HAP-1 (cell line): ENCODE measurements at regions not wholly inside any gene's neighbourhood (a gene's known extent, or its start where the extent isn't known, plus 50 kb on each side); places are given as distances from the start of the nearest gene placed in this dataset.

ENCODE experiments used
- DNase-seq, 2 experiments: peaks; one replicate each; pipeline ENCODE4 v3.0.0-alpha.2; 2016 to 2020; ENCODE audit warnings: low spot score in 2 of 2
- H3K27me3 ChIP-seq: fragments of 250-450 bp; sonication (Bioruptor Pico); 2 replicates; pipeline ENCODE4 v1.5.1; 2020; ENCODE audit warnings: low read depth, mild to moderate bottlenecking, moderate library complexity
- H3K36me3 ChIP-seq: fragments of 250-450 bp; sonication (Bioruptor Pico); replicated peaks from 2 replicates; pipeline ENCODE4 v1.5.1; 2020; ENCODE audit warnings: mild to moderate bottlenecking
- H3K4me1 ChIP-seq: fragments of 250-450 bp; sonication (Bioruptor Pico); 2 replicates; pipeline ENCODE4 v1.5.1; 2020; ENCODE audit warnings: mild to moderate bottlenecking
- H3K4me3 ChIP-seq: fragments of 250-450 bp; sonication (Bioruptor Pico); 2 replicates; pipeline ENCODE4 v1.5.1; 2020; ENCODE audit warnings: mild to moderate bottlenecking, moderate library complexity
- H3K9me3 ChIP-seq: fragments of 250-450 bp; sonication (Bioruptor Pico); 2 replicates; pipeline ENCODE4 v1.5.1; 2020; ENCODE audit warnings: mild to moderate bottlenecking, moderate library complexity
- in situ Hi-C: fragments of 300-500 bp; cut with MboI; formaldehyde crosslinking; loops from 3 replicates; pipeline ENCODE4 v1.14.3; 2020; ENCODE audit warnings: low sequenced_read_pairs, inconsistent platforms, mixed read lengths

GRCh38 chrX:10078266-10078665, 78.5 kb upstream of the CLCN4 start:
- H3K36me3 ChIP-seq = no peaks in the 10 kb centered on the region

GRCh38 chrX:10079231-10079630, 77.5 kb upstream of the CLCN4 start:
- Histone ChIP-seq H3K36me3 (no peaks in the 10 kb centered on the region), H3K27me3 (no peaks in the 10 kb centered on the region), H3K4me3 (no peak overlapping the region), H3K9me3 (no peaks in the 10 kb centered on the region), H3K4me1 (no peaks in the 10 kb centered on the region)
- DNase-seq = no peak
- in situ Hi-C loops = no loop called here

More at GRCh38 chrX:10078266-10078665, 78.5 kb upstream of the CLCN4 start:
- DNase-seq = no peak
- no peaks in the 10 kb centered on the region for H3K4me1 ChIP-seq
- in situ Hi-C loops = no loop called here
- no peak overlapping the region for H3K4me3 ChIP-seq
- no peaks in the 10 kb centered on the region for H3K27me3 ChIP-seq
- no peaks in the 10 kb centered on the region for H3K9me3 ChIP-seq

GRCh38 chrX:10083809-10084208, 73.0 kb upstream of the CLCN4 start:
- Histone ChIP-seq H3K27me3 (no peaks in the 10 kb centered on the region), H3K4me1 (no peaks in the 10 kb centered on the region), H3K4me3 (no peak overlapping the region), H3K36me3 (no peaks in the 10 kb centered on the region), H3K9me3 (no peaks in the 10 kb centered on the region)
- no peak for DNase-seq
- in situ Hi-C loops = no loop called here

- no peaks in the 10 kb centered on the region for H3K27me3 ChIP-seq
- no peaks in the 10 kb centered on the region for H3K9me3 ChIP-seq
- in situ Hi-C loops = no loop called here
- H3K36me3 ChIP-seq = no peaks in the 10 kb centered on the region
- H3K4me1 ChIP-seq = no peaks in the 10 kb centered on the region
- no peak overlapping the region for H3K4me3 ChIP-seq
- no peak for DNase-seq
Measured at GRCh38 chrX:10085223-10085622, 71.6 kb upstream of the CLCN4 start.

- no peaks in the 10 kb centered on the region for H3K9me3 ChIP-seq
- in situ Hi-C loops = no loop called here
- H3K4me1 ChIP-seq = no peaks in the 10 kb centered on the region
- H3K36me3 ChIP-seq = peaks cover 5% of the 10 kb centered on the region; the same call in 1 of the 2 replicates
- no peaks in the 10 kb centered on the region for H3K27me3 ChIP-seq
- no peak overlapping the region for H3K4me3 ChIP-seq
- DNase-seq = no peak
Measured at GRCh38 chrX:10086676-10087075, 70.1 kb upstream of the CLCN4 start.

GRCh38 chrX:10087391-10087790, 69.4 kb upstream of the CLCN4 start:
- no peaks in the 10 kb centered on the region for H3K27me3 ChIP-seq
- H3K36me3 ChIP-seq = peaks cover 5% of the 10 kb centered on the region; the same call in 1 of the 2 replicates
- no peak for DNase-seq
- no peak overlapping the region for H3K4me3 ChIP-seq
- H3K9me3 ChIP-seq = no peaks in the 10 kb centered on the region
- no peaks in the 10 kb centered on the region for H3K4me1 ChIP-seq
- in situ Hi-C loops = no loop called here

- DNase-seq = no peak
Measured at GRCh38 chrX:10089378-10089795, 67.4 kb upstream of the CLCN4 start.

GRCh38 chrX:10090319-10090718, 66.5 kb upstream of the CLCN4 start:
- Histone ChIP-seq H3K9me3 (no peaks in the 10 kb centered on the region), H3K4me3 (no peak overlapping the region), H3K27me3 (no peaks in the 10 kb centered on the region), H3K36me3 (peaks cover 5% of the 10 kb centered on the region; the same call in 1 of the 2 replicates), H3K4me1 (no peaks in the 10 kb centered on the region)
- in situ Hi-C loops = no loop called here
- DNase-seq = no peak

More at GRCh38 chrX:10089378-10089795, 67.4 kb upstream of the CLCN4 start:
- Histone ChIP-seq H3K4me1 (no peaks in the 10 kb centered on the region), H3K4me3 (no peak overlapping the region), H3K27me3 (no peaks in the 10 kb centered on the region), H3K9me3 (no peaks in the 10 kb centered on the region), H3K36me3 (peaks cover 5% of the 10 kb centered on the region; the same call in 1 of the 2 replicates)
- in situ Hi-C loops = no loop called here

- H3K4me1 ChIP-seq = no peaks in the 10 kb centered on the region
- H3K27me3 ChIP-seq = no peaks in the 10 kb centered on the region
- no peaks in the 10 kb centered on the region for H3K9me3 ChIP-seq
- in situ Hi-C loops = no loop called here
- H3K36me3 ChIP-seq = peaks cover 5% of the 10 kb centered on the region; the same call in 1 of the 2 replicates
- no peak overlapping the region for H3K4me3 ChIP-seq
- DNase-seq = no peak
Measured at GRCh38 chrX:10095246-10095645, 61.5 kb upstream of the CLCN4 start.

- Histone ChIP-seq H3K36me3 (peaks cover 5% of the 10 kb centered on the region; the same call in 1 of the 2 replicates), H3K9me3 (no peaks in the 10 kb centered on the region), H3K4me1 (no peaks in the 10 kb centered on the region), H3K4me3 (no peak overlapping the region), H3K27me3 (no peaks in the 10 kb centered on the region)
- in situ Hi-C loops = no loop called here
- no peak for DNase-seq
Measured at GRCh38 chrX:10095698-10096432, 60.9 kb upstream of the CLCN4 start.

GRCh38 chrX:10098270-10098713, 58.5 kb upstream of the CLCN4 start:
- H3K4me3 ChIP-seq = no peak overlapping the region
- H3K4me1 ChIP-seq = no peaks in the 10 kb centered on the region
- no peak for DNase-seq
- H3K9me3 ChIP-seq = no peaks in the 10 kb centered on the region
- H3K27me3 ChIP-seq = no peaks in the 10 kb centered on the region
- H3K36me3 ChIP-seq = no peaks in the 10 kb centered on the region
- in situ Hi-C loops = no loop called here

- Histone ChIP-seq H3K9me3 (no peaks in the 10 kb centered on the region), H3K4me1 (no peaks in the 10 kb centered on the region), H3K36me3 (no peaks in the 10 kb centered on the region), H3K4me3 (no peak overlapping the region), H3K27me3 (no peaks in the 10 kb centered on the region)
- DNase-seq = no peak
- in situ Hi-C loops = no loop called here
Measured at GRCh38 chrX:10099411-10099810, 57.4 kb upstream of the CLCN4 start.

GRCh38 chrX:10101269-10101668, 55.5 kb upstream of the CLCN4 start:
- Histone ChIP-seq H3K36me3 (no peaks in the 10 kb centered on the region), H3K9me3 (no peaks in the 10 kb centered on the region), H3K4me3 (no peak overlapping the region), H3K4me1 (no peaks in the 10 kb centered on the region), H3K27me3 (no peaks in the 10 kb centered on the region)
- in situ Hi-C loops = loop anchor here (25.0 kb wide), 2 partner anchors 214 to 389 kb away; no protein-coding TSS in a partner anchor
- DNase-seq = no peak

- Histone ChIP-seq H3K9me3 (no peaks in the 10 kb centered on the region), H3K4me1 (no peaks in the 10 kb centered on the region), H3K36me3 (no peaks in the 10 kb centered on the region), H3K27me3 (no peaks in the 10 kb centered on the region), H3K4me3 (no peak overlapping the region)
- DNase-seq = no peak
- in situ Hi-C loops = loop anchor here (25.0 kb wide), 2 partner anchors 215 to 390 kb away; no protein-coding TSS in a partner anchor
Measured at GRCh38 chrX:10102046-10102704, 54.6 kb upstream of the CLCN4 start.
